ENCODE measurements at regions not wholly inside any gene's neighbourhood (a gene's known extent, or its start where the extent isn't known, plus 50 kb on each side); places are given as distances from the start of the nearest gene placed in this dataset.

- no peaks in the 10 kb centered on the region for H3K9me2 ChIP-seq (ENCODE audit: insufficient read depth)
- H3K79me2 ChIP-seq (replicated peaks; ENCODE audit: insufficient read depth), result no peaks in the 10 kb centered on the region
- Mint-ChIP-seq H3K36me3 (ENCODE audit: low read depth) (peaks cover 4% of the 10 kb centered on the region; the same call in 2 of the 3 replicates), H3K27me3 (ENCODE audit: insufficient read depth, low read depth, poor library complexity) (peaks cover 8% of the 10 kb centered on the region), H3K4me3 (peak overlapping the region; percentile 15; the same call in 1 of the 3 replicates), H3K27ac (peak overlapping the region; percentile 96), H3K9me3 (peaks cover 7% of the 10 kb centered on the region), H3K4me1 (peaks cover 34% of the 10 kb centered on the region)
- no peaks in the 10 kb centered on the region for H4K20me1 ChIP-seq (replicated peaks; ENCODE audit: insufficient read depth)
- no peaks in the 10 kb centered on the region for H3K27me3 ChIP-seq (ENCODE audit: insufficient read depth)
- H2AFZ ChIP-seq, result no peak overlapping the region
- H3K4me2 ChIP-seq, result peak overlapping the region; percentile 7
- TF ChIP-seq REST (IDR thresholded peaks at IDR 0.05; ENCODE audit: unreplicated experiment) (no peak), POLR2AphosphoS5 (IDR thresholded peaks at IDR 0.05; ENCODE audit: low read depth) (peak; percentile 29; the same call in 1 of the 2 replicates), EZH2 (IDR thresholded peaks at IDR 0.05; ENCODE audit: low read depth, unreplicated experiment) (no peak), NANOG (IDR thresholded peaks at IDR 0.05; ENCODE audit: borderline replicate concordance) (no peak), ETS1 (IDR thresholded peaks at IDR 0.05) (peak; percentile 57; the same call in 1 of the 2 replicates), ZNF331 (CRISPR knock-in tag; IDR thresholded peaks at IDR 0.05; ENCODE audit: low read depth) (no peak), JUNB (IDR thresholded peaks at IDR 0.05; ENCODE audit: unreplicated experiment) (no peak), EZH2phosphoT487 (IDR thresholded peaks at IDR 0.05; ENCODE audit: unreplicated experiment) (no peak), CTCF (conservative IDR thresholded peaks at IDR 0.05; ENCODE audit: low read depth in 2 of 2) (no peak), ZNF114 (CRISPR knock-in tag; IDR thresholded peaks at IDR 0.05) (no peak), STAT1 (IDR thresholded peaks at IDR 0.05; ENCODE audit: unreplicated experiment) (no peak), ZNF462 (CRISPR knock-in tag; IDR thresholded peaks at IDR 0.05) (peak; percentile 95), CREB1 (CRISPR knock-in tag; IDR thresholded peaks at IDR 0.05; ENCODE audit: low read depth) (peak; percentile 38; the same call in 1 of the 2 replicates)
- no peaks in the 10 kb centered on the region for H3K36me3 ChIP-seq (ENCODE audit: insufficient read depth)
- H3F3A ChIP-seq (replicated peaks; ENCODE audit: low read depth), result no peaks in the 10 kb centered on the region; the same call in 1 of the 2 replicates
- H3K27ac ChIP-seq (ENCODE audit: low read depth), result peak overlapping the region; percentile 57
- peak; percentile 96 for ATAC-seq
- H3K4me3 ChIP-seq, result no peak overlapping the region
- peaks cover 31% of the 10 kb centered on the region for H3K4me1 ChIP-seq (ENCODE audit: insufficient read depth)
- peak; percentile 92 for DNase-seq (ENCODE audit: low spot score)
Observed at GRCh38 chr6:15077961-15078360, 167.9 kb upstream of the JARID2 start.
